Naive B cell (primary cell): ENCODE measurements at regions not wholly inside any gene's neighbourhood (a gene's known extent, or its start where the extent isn't known, plus 50 kb on each side); places are given as distances from the start of the nearest gene placed in this dataset.
"Not testable (repeated sequence)": the region's sequence is repeated elsewhere in the genome, so short reads cannot be mapped to it uniquely, and the experiment has no call there.

Experiments
- ATAC-seq, 2 donors: fragments of 150-1000 bp; cut with Tn5 transposase; 2 replicates each; pipeline ENCODE4 v1.10.0; 2021; ENCODE audit warnings: low read depth in 2 of 2, mild to moderate bottlenecking in 2 of 2, moderate library complexity in 2 of 2
- DNase-seq: peaks from one replicate; pipeline ENCODE4 v3.0.0; 2022
- H3K27ac Mint-ChIP-seq, 6 donors: one replicate each; pipeline ENCODE4 v1.8.0; 2020 to 2022; ENCODE audit warnings: mild to moderate bottlenecking in 6 of 6, mixed read lengths in 6 of 6, moderate library complexity in 5 of 6, inconsistent platforms in 2 of 6
- H3K27me3 Mint-ChIP-seq, 3 donors: one replicate each; pipeline ENCODE4 v1.8.0; 2021 to 2022; ENCODE audit warnings: mixed read lengths in 3 of 3, mild to moderate bottlenecking in 1 of 3
- H3K36me3 Mint-ChIP-seq, 2 donors: one replicate each; pipeline ENCODE4 v1.8.0; 2020 to 2022; ENCODE audit warnings: mixed read lengths in 2 of 2, inconsistent platforms in 1 of 2, mild to moderate bottlenecking in 1 of 2
- H3K4me1 Mint-ChIP-seq, 3 donors: one replicate each; pipeline ENCODE4 v1.8.0; 2020 to 2022; ENCODE audit warnings: mixed read lengths in 3 of 3, inconsistent platforms in 1 of 3, mild to moderate bottlenecking in 1 of 3, moderate library complexity in 1 of 3
- H3K4me3 Mint-ChIP-seq, 8 donors: one replicate each; pipeline ENCODE4 v1.8.0; 2020 to 2022; ENCODE audit warnings: mild to moderate bottlenecking in 8 of 8, mixed read lengths in 8 of 8, moderate library complexity in 8 of 8, inconsistent platforms in 2 of 8
- H3K9me3 Mint-ChIP-seq, 7 donors: one replicate each; pipeline ENCODE4 v1.8.0; 2020 to 2022; ENCODE audit warnings: mixed read lengths in 7 of 7, mild to moderate bottlenecking in 5 of 7, inconsistent platforms in 2 of 7, moderate library complexity in 1 of 7

DNA sequence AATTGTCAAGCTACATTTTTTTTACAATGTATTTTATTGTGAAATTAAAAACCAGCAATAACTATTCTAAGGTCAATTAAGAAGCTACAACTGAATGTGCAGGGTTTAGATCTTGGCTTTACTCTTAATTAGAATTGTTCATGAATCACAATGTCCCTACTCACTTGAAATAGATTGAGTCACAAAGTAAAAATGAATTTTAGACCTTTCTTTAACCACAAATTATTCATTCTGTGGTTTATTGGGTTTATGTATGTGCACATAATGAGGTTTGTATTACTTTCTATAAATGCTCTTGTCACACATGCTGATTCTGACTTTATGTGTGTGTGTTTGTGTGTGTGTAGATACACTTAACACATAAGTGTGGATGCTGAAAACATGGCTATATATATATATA is 647.0 kb upstream of the AADAT start:
- no peaks in the 10 kb centered on the region for H3K4me1 Mint-ChIP-seq
- H3K9me3 Mint-ChIP-seq, result no peaks in the 10 kb centered on the region
- H3K4me3 Mint-ChIP-seq, result no peak overlapping the region
- H3K27ac Mint-ChIP-seq, result no peak overlapping the region
- no peaks in the 10 kb centered on the region for H3K27me3 Mint-ChIP-seq
- no peak for DNase-seq
- ATAC-seq, result no peak
- no peaks in the 10 kb centered on the region for H3K36me3 Mint-ChIP-seq

DNA sequence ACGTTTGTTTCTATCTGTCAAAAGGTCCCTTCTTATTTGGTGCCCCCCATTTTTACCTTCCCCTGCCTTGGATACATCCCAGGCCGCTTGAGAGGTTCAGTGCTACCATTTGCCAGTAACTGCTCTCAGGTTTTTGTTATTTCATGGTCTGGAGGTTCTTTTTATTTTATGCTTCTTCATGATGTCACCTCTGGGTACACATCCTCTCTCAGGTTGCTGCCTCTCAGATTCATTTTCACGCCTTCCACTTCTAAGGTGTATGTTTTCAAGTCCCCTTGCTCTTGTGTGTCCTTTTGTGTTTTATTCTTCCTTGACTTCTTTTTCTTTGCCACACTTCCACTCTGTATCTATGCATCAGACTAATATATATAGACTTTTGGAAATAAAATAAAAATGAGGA is 640.1 kb upstream of the AADAT start:
- Mint-ChIP-seq H3K36me3 (no peaks in the 10 kb centered on the region), H3K4me3 (no peak overlapping the region), H3K4me1 (no peaks in the 10 kb centered on the region), H3K27ac (no peak overlapping the region), H3K27me3 (no peaks in the 10 kb centered on the region), H3K9me3 (peaks cover 0 to 5% (median 0%) of the 10 kb centered on the region in 7 donors)
- ATAC-seq, result no peak
- no peak for DNase-seq

DNA sequence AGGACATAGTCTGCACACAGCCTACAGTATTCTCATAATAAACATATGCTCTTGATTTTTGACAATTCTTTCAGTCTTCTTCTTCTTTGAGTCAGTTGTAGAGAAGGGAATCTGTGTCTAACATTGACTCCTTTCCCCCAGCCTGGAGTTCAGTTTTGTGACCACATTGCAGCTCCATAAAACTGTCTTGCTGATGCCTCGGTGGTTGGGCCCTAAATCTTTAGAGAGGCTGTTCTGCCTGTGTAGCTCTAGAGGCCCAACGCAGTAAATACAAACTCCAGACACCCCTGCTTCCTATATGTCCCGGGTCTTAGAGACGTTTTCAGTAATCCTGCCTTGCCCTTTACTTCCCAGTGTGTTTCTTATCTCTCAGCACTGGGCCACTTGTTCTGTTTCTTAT is 639.5 kb upstream of the AADAT start:
- H3K27ac Mint-ChIP-seq, result no peak overlapping the region
- DNase-seq (no peak), ATAC-seq (no peak)
- no peaks in the 10 kb centered on the region for H3K4me1 Mint-ChIP-seq
- no peaks in the 10 kb centered on the region for H3K27me3 Mint-ChIP-seq
- H3K9me3 Mint-ChIP-seq, result peaks cover 0 to 5% (median 0%) of the 10 kb centered on the region in 7 donors
- H3K36me3 Mint-ChIP-seq, result no peaks in the 10 kb centered on the region
- H3K4me3 Mint-ChIP-seq, result no peak overlapping the region

DNA sequence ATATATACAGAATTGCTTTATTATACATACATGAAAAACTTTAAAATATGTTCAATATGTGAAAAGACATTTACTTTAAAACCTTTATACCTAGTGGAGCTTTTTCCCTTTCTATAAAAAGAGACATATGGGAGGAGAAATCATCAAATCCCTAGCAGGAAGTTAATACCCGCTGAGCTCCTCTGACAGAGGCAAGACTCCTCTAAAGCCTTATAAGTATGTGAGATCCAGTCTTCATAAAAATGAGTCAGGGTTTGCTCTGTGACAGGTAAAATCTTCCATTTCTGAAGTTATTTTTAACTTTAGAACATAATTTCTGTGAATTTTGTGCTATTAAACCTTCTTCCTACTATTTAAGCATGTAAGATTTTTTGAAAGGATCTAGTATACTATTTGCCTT is 634.4 kb upstream of the AADAT start:
- no peaks in the 10 kb centered on the region for H3K4me1 Mint-ChIP-seq
- H3K4me3 Mint-ChIP-seq, result no peak overlapping the region
- peaks cover 0 to 12% (median 5%) of the 10 kb centered on the region in 7 donors for H3K9me3 Mint-ChIP-seq
- H3K36me3 Mint-ChIP-seq, result no peaks in the 10 kb centered on the region
- no peak for DNase-seq
- no peak for ATAC-seq
- no peak overlapping the region for H3K27ac Mint-ChIP-seq
- no peaks in the 10 kb centered on the region for H3K27me3 Mint-ChIP-seq

DNA sequence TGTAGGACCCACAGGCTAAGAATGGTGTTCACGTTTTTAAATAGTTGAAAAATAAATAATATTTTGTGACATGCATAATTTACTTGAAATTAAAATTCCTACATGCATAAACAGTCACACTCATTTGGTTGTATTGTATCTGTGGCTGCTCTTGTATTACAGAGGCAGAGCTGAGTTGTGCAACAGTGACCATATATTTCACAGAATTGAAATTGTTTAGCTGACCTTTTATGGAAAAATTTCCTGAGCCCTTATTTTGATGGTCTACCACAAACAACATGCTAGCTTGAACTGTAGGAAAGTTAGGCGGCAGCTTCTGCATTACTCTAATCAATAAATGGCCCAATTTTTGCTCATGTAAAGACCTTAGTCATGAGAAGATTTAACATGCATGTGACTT is 633.4 kb upstream of the AADAT start:
- H3K9me3 Mint-ChIP-seq, result peaks cover 0 to 12% (median 5%) of the 10 kb centered on the region in 7 donors
- DNase-seq (no peak), ATAC-seq (no peak)
- no peaks in the 10 kb centered on the region for H3K4me1 Mint-ChIP-seq
- no peaks in the 10 kb centered on the region for H3K27me3 Mint-ChIP-seq
- H3K27ac Mint-ChIP-seq, result no peak overlapping the region
- no peak overlapping the region for H3K4me3 Mint-ChIP-seq
- H3K36me3 Mint-ChIP-seq, result no peaks in the 10 kb centered on the region

DNA sequence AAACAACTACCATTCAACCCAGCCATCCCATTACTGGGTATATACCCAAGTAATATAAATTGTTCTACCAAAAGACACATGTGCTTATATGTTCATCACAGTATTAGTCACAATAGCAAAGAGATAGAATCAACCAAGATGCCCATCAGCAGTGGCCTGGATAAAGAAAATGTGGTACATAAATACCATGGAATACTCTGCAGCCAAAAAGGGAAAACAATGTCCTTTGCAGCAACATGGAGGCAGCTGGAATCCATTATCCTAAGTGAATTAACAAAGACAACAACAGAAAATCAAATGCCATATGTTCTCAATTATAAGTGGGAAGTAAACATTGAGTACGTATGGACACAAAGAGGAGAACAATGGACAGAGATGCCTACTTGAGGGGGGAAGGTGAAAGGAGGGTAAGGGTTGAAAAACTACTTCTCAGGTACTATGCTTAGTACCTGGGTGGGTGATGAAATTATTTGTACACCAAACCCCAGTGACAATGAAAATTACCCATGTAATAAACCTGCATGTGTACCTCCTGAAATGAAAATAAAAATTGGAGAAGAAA is 632.1 kb upstream of the AADAT start:
- peaks cover 0 to 12% (median 5%) of the 10 kb centered on the region in 7 donors for H3K9me3 Mint-ChIP-seq
- H3K36me3 Mint-ChIP-seq, result no peaks in the 10 kb centered on the region
- no peaks in the 10 kb centered on the region for H3K27me3 Mint-ChIP-seq
- H3K4me3 Mint-ChIP-seq, result no peak overlapping the region
- no peak for ATAC-seq
- no peak overlapping the region for H3K27ac Mint-ChIP-seq
- DNase-seq, result no peak
- no peaks in the 10 kb centered on the region for H3K4me1 Mint-ChIP-seq

DNA sequence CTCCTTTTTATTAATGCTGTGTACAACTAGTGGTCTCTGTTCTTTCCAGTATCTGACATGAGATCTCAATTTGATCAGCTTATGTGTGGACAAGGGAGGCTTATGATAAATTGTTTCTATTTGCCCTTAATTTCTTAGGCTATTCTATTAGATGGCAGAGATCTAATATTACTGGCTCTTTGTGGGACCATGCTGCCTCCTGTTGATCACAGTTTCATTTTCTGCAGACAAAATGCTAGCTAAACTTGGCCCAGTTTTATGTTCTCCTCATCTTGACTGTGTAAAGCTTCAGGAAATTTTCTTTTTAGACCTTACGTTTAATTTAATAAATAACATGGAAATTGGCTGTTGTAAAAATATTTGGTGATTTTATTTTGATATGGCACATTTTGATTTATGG is 627.1 kb upstream of the AADAT start:
- Mint-ChIP-seq H3K4me1 (no peaks in the 10 kb centered on the region), H3K9me3 (peaks cover 0 to 12% (median 2%) of the 10 kb centered on the region in 7 donors), H3K27ac (no peak overlapping the region), H3K27me3 (no peaks in the 10 kb centered on the region), H3K36me3 (no peaks in the 10 kb centered on the region), H3K4me3 (no peak overlapping the region)
- no peak for DNase-seq
- ATAC-seq, result no peak

DNA sequence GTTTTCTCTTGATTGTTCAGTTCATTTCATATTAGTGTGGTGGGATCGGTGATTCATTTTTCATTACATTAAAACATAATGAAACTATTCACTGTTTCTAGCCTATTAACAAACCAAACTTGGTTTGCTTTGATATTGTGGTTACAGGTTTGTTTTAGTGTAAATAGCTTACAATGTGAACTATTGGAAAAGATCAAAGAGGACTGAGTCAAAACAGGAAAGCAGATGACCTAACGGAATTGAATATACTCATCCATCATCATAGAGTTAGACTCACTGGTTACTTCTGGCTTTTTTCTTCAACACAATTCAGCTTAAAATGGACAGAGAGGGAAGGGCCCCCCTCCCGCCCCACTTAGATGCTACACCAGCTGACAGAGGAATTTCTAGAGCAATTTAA is 616.2 kb upstream of the AADAT start:
- DNase-seq (no peak), ATAC-seq (no peak)
- Mint-ChIP-seq H3K27ac (no peak overlapping the region), H3K4me3 (no peak overlapping the region), H3K36me3 (no peaks in the 10 kb centered on the region), H3K27me3 (no peaks in the 10 kb centered on the region), H3K4me1 (no peaks in the 10 kb centered on the region), H3K9me3 (peaks cover 0 to 4% (median 0%) of the 10 kb centered on the region in 7 donors)

DNA sequence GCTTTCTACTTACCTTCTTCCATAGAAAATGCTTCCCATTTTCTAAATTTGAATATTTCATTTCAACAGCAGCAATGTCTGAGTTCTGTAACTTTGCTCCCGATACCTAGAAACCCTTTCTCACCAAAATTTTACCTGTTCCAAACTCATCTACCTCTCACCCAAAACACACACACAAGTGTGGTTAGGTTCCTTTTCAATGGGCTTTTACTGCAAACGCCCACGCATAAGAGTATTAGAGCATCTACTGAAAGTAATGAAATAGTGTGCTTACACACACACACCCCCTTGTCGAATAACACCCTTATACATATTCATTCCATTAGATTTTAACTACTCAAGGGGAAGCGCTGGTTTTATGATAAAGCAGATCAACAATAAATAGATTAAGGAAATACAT is 610.3 kb upstream of the AADAT start:
- Mint-ChIP-seq H3K9me3 (peaks cover 0 to 5% (median 0%) of the 10 kb centered on the region in 7 donors), H3K4me1 (no peaks in the 10 kb centered on the region), H3K4me3 (no peak overlapping the region), H3K36me3 (no peaks in the 10 kb centered on the region), H3K27me3 (no peaks in the 10 kb centered on the region), H3K27ac (no peak overlapping the region)
- ATAC-seq (no peak), DNase-seq (no peak)

DNA sequence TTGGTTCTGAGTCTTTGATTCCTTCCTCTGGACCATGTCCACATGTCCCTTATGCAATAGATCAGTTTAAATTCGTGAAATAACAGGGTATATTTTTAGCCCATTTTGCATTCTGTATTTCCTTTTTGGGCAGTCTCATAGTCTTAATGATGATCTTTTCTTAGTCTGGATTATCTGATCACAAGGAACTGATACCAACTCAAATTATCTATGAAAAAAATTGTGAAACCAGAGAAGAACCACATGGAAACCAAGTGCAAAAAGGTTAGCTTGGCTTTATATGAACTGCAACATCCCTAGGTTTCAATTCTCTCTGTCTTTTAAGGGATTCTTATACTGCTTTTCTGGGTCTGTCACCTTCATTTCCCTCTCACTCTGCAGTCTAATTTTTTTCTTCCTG is 608.6 kb upstream of the AADAT start:
- no peak overlapping the region for H3K27ac Mint-ChIP-seq
- DNase-seq (no peak), ATAC-seq (no peak)
- H3K4me1 Mint-ChIP-seq, result no peaks in the 10 kb centered on the region
- H3K9me3 Mint-ChIP-seq, result peaks cover 0 to 5% (median 0%) of the 10 kb centered on the region in 7 donors
- no peaks in the 10 kb centered on the region for H3K27me3 Mint-ChIP-seq
- H3K36me3 Mint-ChIP-seq, result no peaks in the 10 kb centered on the region
- H3K4me3 Mint-ChIP-seq, result no peak overlapping the region

DNA sequence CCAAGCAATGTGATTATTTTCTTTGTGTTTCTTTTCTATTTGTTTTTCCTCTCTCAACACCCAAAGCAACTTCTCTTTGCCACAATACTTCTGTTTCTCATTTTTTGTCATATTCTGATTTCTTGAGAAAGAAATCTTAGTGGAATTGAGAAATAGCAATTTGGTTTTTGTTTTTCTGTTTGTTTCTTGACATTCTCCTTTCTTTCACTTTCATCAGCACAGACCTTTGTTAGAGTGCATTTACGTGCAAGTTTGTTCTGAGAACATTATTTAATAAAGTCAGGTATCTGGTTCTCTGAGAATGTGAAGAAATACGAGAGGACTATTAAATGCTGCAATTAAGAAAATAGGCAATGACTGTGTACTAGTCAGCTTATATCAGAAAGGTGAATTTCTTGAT is 608.1 kb upstream of the AADAT start:
- ATAC-seq, result no peak
- no peak for DNase-seq
- H3K4me1 Mint-ChIP-seq, result no peaks in the 10 kb centered on the region
- H3K4me3 Mint-ChIP-seq, result no peak overlapping the region
- H3K27ac Mint-ChIP-seq, result no peak overlapping the region
- no peaks in the 10 kb centered on the region for H3K27me3 Mint-ChIP-seq
- no peaks in the 10 kb centered on the region for H3K36me3 Mint-ChIP-seq
- H3K9me3 Mint-ChIP-seq, result peaks cover 0 to 5% (median 0%) of the 10 kb centered on the region in 7 donors

DNA sequence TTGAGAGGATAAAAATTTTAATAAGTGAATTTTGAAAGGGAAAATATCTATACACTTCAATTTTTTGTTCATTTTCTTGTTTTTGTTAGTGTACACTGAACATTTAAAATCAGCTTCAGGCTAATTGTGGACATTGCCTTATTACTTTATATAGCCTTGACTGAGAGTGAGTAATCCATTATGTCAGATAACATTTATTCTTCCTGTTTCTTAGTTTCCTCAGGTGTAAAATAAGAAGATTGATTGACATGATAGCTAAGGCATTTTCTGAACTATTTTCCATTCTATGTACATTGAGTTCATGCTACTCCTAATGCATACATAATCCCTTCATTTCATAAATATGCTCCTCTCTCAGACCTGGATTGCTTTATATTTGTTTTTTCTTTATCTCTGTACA is 607.3 kb upstream of the AADAT start:
- peaks cover 0 to 5% (median 0%) of the 10 kb centered on the region in 7 donors for H3K9me3 Mint-ChIP-seq
- H3K4me1 Mint-ChIP-seq, result no peaks in the 10 kb centered on the region
- no peaks in the 10 kb centered on the region for H3K27me3 Mint-ChIP-seq
- no peak overlapping the region for H3K4me3 Mint-ChIP-seq
- H3K36me3 Mint-ChIP-seq, result no peaks in the 10 kb centered on the region
- no peak overlapping the region for H3K27ac Mint-ChIP-seq
- no peak for ATAC-seq
- no peak for DNase-seq

DNA sequence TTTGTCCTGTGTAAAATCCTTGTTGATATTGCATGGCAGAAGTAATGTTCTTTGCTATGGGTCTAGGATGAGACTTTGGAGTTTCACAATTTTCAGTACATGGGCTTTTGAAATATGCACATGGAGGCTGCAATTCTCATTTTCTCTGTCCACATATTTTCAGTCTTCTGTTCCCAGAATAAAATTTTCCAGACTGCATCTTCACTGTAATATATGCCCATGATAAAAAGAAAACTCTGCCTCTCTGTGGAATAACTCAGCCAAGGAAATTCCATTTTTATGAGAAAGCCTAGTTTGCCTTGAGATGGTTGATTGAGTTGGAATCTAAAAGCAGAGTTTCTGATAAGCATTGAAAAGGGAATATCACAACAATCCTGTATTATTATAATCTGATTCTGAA is 601.4 kb upstream of the AADAT start:
- Mint-ChIP-seq H3K4me1 (no peaks in the 10 kb centered on the region), H3K9me3 (peaks cover 0 to 9% (median 5%) of the 10 kb centered on the region in 7 donors)

DNA sequence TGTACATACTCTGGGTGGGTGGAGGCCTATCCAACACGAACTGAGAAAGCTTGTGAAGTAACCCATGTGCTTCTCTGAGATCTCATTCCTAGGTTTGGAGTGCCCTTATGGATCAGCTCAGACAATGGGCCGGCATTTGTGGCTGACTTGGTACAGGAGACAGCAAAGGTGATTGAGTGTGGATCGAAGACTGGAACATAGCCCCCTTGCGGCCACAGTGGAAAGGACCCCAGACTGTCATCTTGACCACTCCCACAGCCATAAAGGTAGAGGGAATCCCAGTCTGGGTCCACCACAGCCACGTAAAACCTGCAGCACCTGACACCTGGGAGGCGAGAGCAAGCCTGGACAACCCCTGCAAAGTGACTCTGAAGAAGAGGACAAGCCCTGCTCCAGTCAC is 598.0 kb upstream of the AADAT start:
- no peaks in the 10 kb centered on the region for H3K4me1 Mint-ChIP-seq
- no peaks in the 10 kb centered on the region for H3K36me3 Mint-ChIP-seq
- H3K4me3 Mint-ChIP-seq, result no peak overlapping the region
- ATAC-seq (no peak), DNase-seq (no peak)
- peaks cover 0 to 8% (median 4%) of the 10 kb centered on the region in 7 donors for H3K9me3 Mint-ChIP-seq
- no peak overlapping the region for H3K27ac Mint-ChIP-seq
- no peaks in the 10 kb centered on the region for H3K27me3 Mint-ChIP-seq

More for the DNA sequence above, 601.4 kb upstream of the AADAT start:
- Mint-ChIP-seq H3K4me3 (no peak overlapping the region), H3K36me3 (no peaks in the 10 kb centered on the region), H3K27ac (no peak overlapping the region), H3K27me3 (no peaks in the 10 kb centered on the region)
- DNase-seq (no peak), ATAC-seq (no peak)

DNA sequence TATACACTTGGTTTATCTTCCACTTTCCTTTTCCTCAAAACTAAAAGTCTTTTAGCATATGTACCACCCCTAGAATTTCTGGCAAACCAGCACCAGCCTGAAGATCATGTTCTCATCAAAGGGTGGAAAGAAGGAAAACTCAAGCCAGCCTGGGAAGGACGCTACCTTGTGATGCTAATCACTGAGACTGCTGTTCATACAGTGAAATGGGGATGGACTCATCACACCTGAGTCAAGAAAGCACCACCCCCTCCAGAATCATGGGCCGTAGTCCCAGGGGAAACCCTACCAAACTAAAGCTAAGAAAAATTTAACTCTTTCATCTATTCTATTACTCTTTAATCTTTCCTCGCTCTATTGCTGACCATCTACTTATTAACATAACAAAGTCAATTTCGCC is 595.9 kb upstream of the AADAT start:
- not testable (repeated sequence) for H3K9me3 Mint-ChIP-seq, H3K27ac Mint-ChIP-seq, ATAC-seq, H3K27me3 Mint-ChIP-seq, H3K4me1 Mint-ChIP-seq, DNase-seq, H3K36me3 Mint-ChIP-seq, H3K4me3 Mint-ChIP-seq
